ENCODE measurements at regions not wholly inside any gene's neighbourhood (a gene's known extent, or its start where the extent isn't known, plus 50 kb on each side); places are given as distances from the start of the nearest gene placed in this dataset.

DNA sequence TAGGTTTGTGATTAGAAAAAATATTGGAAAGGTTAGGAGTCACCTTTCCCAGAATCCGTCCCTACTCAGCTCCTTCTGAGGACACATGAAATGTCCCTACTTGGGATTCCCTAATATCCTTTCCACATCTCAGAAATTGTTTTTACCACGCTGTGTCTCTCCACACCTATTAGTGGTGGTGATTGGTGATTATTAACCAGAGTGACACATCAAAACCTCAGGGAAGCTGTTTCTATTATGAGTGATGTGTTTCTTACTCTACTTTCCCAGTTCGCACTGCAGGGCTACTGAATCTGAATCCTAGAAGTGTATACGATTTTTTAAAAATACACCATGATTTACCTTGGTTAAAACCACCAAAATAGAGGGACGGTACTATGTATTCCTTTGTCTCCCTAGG, 460.8 kb downstream of the TBC1D4 start:
- Histone ChIP-seq H3K36me3 (replicated peaks in 1 of 2; ENCODE audit: control insufficient read depth in 1 of 2, insufficient read depth in 2 of 2, low read length in 2 of 2) (no peaks in the 10 kb centered on the region), H3K9ac (ENCODE audit: insufficient read depth, low read length, poor library complexity, severe bottlenecking) (no peak overlapping the region), H3K4me1 (ENCODE audit: control insufficient read depth in 1 of 2, insufficient read depth in 2 of 2, low read length in 2 of 2) (no peaks in the 10 kb centered on the region), H3K27ac (ENCODE audit: low read depth in 1 of 2, low read length in 2 of 2) (no peak overlapping the region), H2AFZ (ENCODE audit: insufficient read depth, low read depth, low read length, poor library complexity, severe bottlenecking) (no peak overlapping the region), H3K4me2 (replicated peaks; ENCODE audit: extremely low read depth, low read length, poor library complexity, severe bottlenecking) (no peak overlapping the region), H3K79me2 (ENCODE audit: insufficient read depth, low read length) (no peaks in the 10 kb centered on the region), H3K27me3 (ENCODE audit: control insufficient read depth in 2 of 2, insufficient read depth in 2 of 2, low read length in 2 of 2) (no peaks in the 10 kb centered on the region), H3K9me3 (replicated peaks in 1 of 2; ENCODE audit: control insufficient read depth in 1 of 2, insufficient read depth in 1 of 2, low read length in 2 of 2) (no peaks in the 10 kb centered on the region), H4K20me1 (ENCODE audit: insufficient read depth, low read length) (no peaks in the 10 kb centered on the region), H3K4me3 (replicated peaks in 1 of 3; ENCODE audit: low read depth in 2 of 3, low read length in 3 of 3) (no peak overlapping the region)
- no CpG with 5 or more reads among the region's 5 CpGs for WGBS (ENCODE audit: insufficient coverage)
- Mint-ChIP-seq H3K4me3 (no peak overlapping the region), H3K27ac (no peak overlapping the region), H3K27me3 (ENCODE audit: low read depth in 3 of 3) (no peaks in the 10 kb centered on the region), H3K9me3 (peaks cover 2 to 10% (median 7%) of the 10 kb centered on the region in 7 donors), H3K36me3 (no peaks in the 10 kb centered on the region), H3K4me1 (no peaks in the 10 kb centered on the region)
- DNase-seq, result no peak
- TF ChIP-seq, protein P1, sequence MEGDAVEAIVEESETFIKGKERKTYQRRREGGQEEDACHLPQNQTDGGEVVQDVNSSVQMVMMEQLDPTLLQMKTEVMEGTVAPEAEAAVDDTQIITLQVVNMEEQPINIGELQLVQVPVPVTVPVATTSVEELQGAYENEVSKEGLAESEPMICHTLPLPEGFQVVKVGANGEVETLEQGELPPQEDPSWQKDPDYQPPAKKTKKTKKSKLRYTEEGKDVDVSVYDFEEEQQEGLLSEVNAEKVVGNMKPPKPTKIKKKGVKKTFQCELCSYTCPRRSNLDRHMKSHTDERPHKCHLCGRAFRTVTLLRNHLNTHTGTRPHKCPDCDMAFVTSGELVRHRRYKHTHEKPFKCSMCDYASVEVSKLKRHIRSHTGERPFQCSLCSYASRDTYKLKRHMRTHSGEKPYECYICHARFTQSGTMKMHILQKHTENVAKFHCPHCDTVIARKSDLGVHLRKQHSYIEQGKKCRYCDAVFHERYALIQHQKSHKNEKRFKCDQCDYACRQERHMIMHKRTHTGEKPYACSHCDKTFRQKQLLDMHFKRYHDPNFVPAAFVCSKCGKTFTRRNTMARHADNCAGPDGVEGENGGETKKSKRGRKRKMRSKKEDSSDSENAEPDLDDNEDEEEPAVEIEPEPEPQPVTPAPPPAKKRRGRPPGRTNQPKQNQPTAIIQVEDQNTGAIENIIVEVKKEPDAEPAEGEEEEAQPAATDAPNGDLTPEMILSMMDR (IDR thresholded peaks at IDR 0.05), result no peak
- intact Hi-C loops (cut with micrococcal nuclease), result no loop called here

DNA sequence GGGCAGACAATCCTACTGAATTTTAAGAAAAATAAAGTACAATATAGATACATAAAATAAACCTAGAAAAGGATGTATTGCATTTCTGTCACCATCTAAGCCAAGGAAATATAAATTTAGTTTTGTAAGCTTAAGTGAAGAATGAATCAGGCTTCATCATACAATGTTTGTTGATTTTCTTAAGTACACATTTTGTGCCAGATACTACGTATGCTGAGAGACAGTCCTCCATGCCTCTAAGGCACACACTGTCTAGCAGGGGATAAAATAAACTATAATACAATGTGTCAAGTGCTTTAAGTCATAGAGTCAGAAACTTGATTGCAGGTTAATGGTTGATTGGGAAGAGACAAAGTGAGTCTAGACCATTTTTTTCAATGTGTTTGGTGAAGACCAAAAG, 465.7 kb downstream of the TBC1D4 start:
- H3K4me1 Mint-ChIP-seq, result no peaks in the 10 kb centered on the region
- no peaks in the 10 kb centered on the region for H3K27me3 ChIP-seq (ENCODE audit: control insufficient read depth in 2 of 2, insufficient read depth in 2 of 2, low read length in 2 of 2)
- H3K4me3 ChIP-seq (replicated peaks in 1 of 3; ENCODE audit: low read depth in 2 of 3, low read length in 3 of 3), result no peak overlapping the region
- H4K20me1 ChIP-seq (ENCODE audit: insufficient read depth, low read length), result no peaks in the 10 kb centered on the region
- H3K9me3 Mint-ChIP-seq, result peaks cover 3 to 14% (median 7%) of the 10 kb centered on the region in 7 donors
- H3K4me2 ChIP-seq (replicated peaks; ENCODE audit: extremely low read depth, low read length, poor library complexity, severe bottlenecking), result no peak overlapping the region
- no peaks in the 10 kb centered on the region for H3K36me3 ChIP-seq (replicated peaks in 1 of 2; ENCODE audit: control insufficient read depth in 1 of 2, insufficient read depth in 2 of 2, low read length in 2 of 2)
- no peak overlapping the region for H3K27ac Mint-ChIP-seq
- WGBS (ENCODE audit: insufficient coverage), result no CpG with 5 or more reads among the region's 1 CpG
- no peaks in the 10 kb centered on the region for H3K36me3 Mint-ChIP-seq
- H3K9ac ChIP-seq (ENCODE audit: insufficient read depth, low read length, poor library complexity, severe bottlenecking), result no peak overlapping the region
- H3K27ac ChIP-seq (ENCODE audit: low read depth in 1 of 2, low read length in 2 of 2), result no peak overlapping the region
- no peaks in the 10 kb centered on the region for H3K4me1 ChIP-seq (ENCODE audit: control insufficient read depth in 1 of 2, insufficient read depth in 2 of 2, low read length in 2 of 2)
- H2AFZ ChIP-seq (ENCODE audit: insufficient read depth, low read depth, low read length, poor library complexity, severe bottlenecking), result no peak overlapping the region
- no peak for DNase-seq
- H3K4me3 Mint-ChIP-seq, result no peak overlapping the region
- no peaks in the 10 kb centered on the region for H3K27me3 Mint-ChIP-seq (ENCODE audit: low read depth in 3 of 3)
- intact Hi-C loops (cut with micrococcal nuclease), result no loop called here
- no peaks in the 10 kb centered on the region for H3K79me2 ChIP-seq (ENCODE audit: insufficient read depth, low read length)
- H3K9me3 ChIP-seq (replicated peaks in 1 of 2; ENCODE audit: control insufficient read depth in 1 of 2, insufficient read depth in 1 of 2, low read length in 2 of 2), result peaks cover 0 to 4% of the 10 kb centered on the region in 2 donors
- TF ChIP-seq, protein P1 (IDR thresholded peaks at IDR 0.05), result no peak

Data from CD14-positive monocyte (primary cell).